KOPT-K1 (cell line): ENCODE measurements at regions not wholly inside any gene's neighbourhood (a gene's known extent, or its start where the extent isn't known, plus 50 kb on each side); places are given as distances from the start of the nearest gene placed in this dataset.

Experiments
- H3K27ac ChIP-seq: fragments of 200-600 bp; sonication (generic); 2 replicates; pipeline ENCODE4 v1.5.1; 2016; ENCODE audit warnings: antibody characterized with exemption, mild to moderate bottlenecking, low read depth, low read length; ENCODE audit not compliant: poor library complexity, severe bottlenecking
- H3K36me3 ChIP-seq: fragments of 200-600 bp; sonication (generic); 2 replicates; pipeline ENCODE4 v1.5.1; 2017; ENCODE audit warnings: antibody characterized with exemption, mild to moderate bottlenecking, low read length, moderate library complexity; ENCODE audit not compliant: insufficient read depth
- H3K9me3 ChIP-seq: fragments of 200-600 bp; sonication (generic); 2 replicates; pipeline ENCODE4 v1.5.1; 2017; ENCODE audit warnings: antibody characterized with exemption, low read length, mild to moderate bottlenecking; ENCODE audit not compliant: insufficient read depth, poor library complexity, severe bottlenecking

GRCh38 chr12:126480451-126480850 lies 1415.2 kb downstream of the AACS start:
- Histone ChIP-seq H3K9me3 (peaks cover 7% of the 10 kb centered on the region), H3K36me3 (no peaks in the 10 kb centered on the region), H3K27ac (no peak overlapping the region)

DNA sequence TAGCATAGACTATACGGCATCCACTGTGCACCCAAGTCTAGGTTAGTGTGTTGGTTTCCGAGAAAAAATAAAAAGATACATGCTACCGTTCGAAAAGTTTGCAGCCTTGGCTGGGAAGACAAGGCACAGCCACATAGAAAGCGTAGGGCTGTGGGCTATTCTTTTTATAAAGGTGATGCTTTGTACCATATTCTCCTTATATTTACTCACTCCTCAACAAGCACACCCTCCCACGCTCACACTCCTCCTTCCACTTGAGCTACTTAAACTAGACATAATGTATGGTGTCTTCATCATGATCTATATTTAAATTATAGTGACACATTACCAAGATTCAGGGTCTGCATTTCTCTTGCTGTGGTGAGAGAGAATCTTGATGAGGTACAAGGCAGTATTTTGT lies 1416.5 kb downstream of the AACS start:
- Histone ChIP-seq H3K27ac (no peak overlapping the region), H3K9me3 (peaks cover 3% of the 10 kb centered on the region), H3K36me3 (no peaks in the 10 kb centered on the region)

- Histone ChIP-seq H3K27ac (no peak overlapping the region), H3K9me3 (peaks cover 3% of the 10 kb centered on the region), H3K36me3 (no peaks in the 10 kb centered on the region)
Observed at GRCh38 chr12:126482238-126482889, 1417.1 kb downstream of the AACS start.

- Histone ChIP-seq H3K27ac (no peak overlapping the region), H3K36me3 (no peaks in the 10 kb centered on the region), H3K9me3 (peaks cover 3% of the 10 kb centered on the region)
Observed at GRCh38 chr12:126483145-126484068, 1418.2 kb downstream of the AACS start.

GRCh38 chr12:126487431-126487980 lies 1422.3 kb downstream of the AACS start:
- H3K27ac ChIP-seq = no peak overlapping the region
- H3K9me3 ChIP-seq = peaks cover 11% of the 10 kb centered on the region
- no peaks in the 10 kb centered on the region for H3K36me3 ChIP-seq

- Histone ChIP-seq H3K9me3 (peaks cover 11% of the 10 kb centered on the region), H3K36me3 (no peaks in the 10 kb centered on the region), H3K27ac (no peak overlapping the region)
Observed at GRCh38 chr12:126488806-126489205, 1423.6 kb downstream of the AACS start.

DNA sequence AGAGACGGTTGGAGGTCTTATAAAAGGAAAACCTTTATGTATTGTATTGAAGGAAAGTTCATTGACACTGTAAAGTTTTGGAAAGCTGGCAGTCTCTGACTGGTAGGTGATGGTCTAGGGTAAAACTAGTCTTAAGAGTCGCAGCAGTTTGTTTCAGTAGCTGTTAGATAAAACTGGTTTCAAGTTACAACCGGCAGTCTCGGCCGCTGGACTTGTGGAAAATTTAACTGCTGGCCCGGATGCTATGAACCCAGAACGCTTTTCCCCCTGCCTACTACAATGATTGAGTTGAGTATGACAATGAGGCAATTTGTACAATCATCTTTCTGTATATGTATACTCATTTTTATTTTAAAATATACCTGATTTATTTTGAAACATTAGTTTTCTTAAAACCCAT lies 1426.9 kb downstream of the AACS start:
- Histone ChIP-seq H3K27ac (no peak overlapping the region), H3K36me3 (no peaks in the 10 kb centered on the region), H3K9me3 (peaks cover 11% of the 10 kb centered on the region)

- Histone ChIP-seq H3K9me3 (peaks cover 11% of the 10 kb centered on the region), H3K27ac (no peak overlapping the region)
Observed at GRCh38 chr12:126493366-126494108, 1428.3 kb downstream of the AACS start.

GRCh38 chr12:126496201-126496600 lies 1431.0 kb downstream of the AACS start:
- no peak overlapping the region for H3K27ac ChIP-seq
- no peaks in the 10 kb centered on the region for H3K9me3 ChIP-seq
- no peaks in the 10 kb centered on the region for H3K36me3 ChIP-seq

More at GRCh38 chr12:126493366-126494108, 1428.3 kb downstream of the AACS start:
- H3K36me3 ChIP-seq = no peaks in the 10 kb centered on the region

DNA sequence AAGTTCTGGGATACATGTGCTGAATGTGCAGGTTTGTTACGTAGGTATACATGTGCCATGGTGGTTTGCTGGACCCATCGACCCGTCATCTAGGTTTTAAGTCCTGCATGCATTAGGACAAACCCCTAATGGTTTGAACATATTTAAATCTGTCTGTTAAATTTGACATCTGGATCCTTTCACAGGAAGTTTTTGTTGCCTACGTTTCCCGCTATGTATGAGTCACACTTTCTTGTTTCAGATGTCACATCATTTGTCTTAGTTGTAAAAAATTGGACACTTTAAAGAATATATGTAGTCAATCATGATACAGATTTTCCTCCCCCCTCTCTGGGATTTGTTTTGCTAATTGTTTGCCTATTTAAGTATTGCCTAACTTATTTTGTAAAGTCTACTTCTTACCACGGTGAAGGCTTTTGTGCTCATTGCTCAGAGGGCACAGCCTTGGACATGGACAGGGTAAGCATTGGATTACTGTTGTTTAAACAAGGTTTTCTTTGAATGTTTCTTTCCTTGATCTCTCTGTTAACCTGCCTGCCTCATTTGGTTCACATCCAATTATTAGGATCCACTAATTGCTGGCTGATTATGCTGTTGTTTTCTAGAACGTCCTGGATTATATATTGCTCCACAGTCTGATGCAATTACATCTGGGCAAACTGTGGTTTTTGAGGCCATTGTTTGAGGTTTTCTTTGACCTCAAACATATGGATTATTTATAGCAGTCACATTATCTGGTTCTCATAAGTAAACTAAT lies 1441.4 kb downstream of the AACS start:
- Histone ChIP-seq H3K36me3 (no peaks in the 10 kb centered on the region), H3K27ac (no peak overlapping the region), H3K9me3 (peaks cover 6% of the 10 kb centered on the region)

- Histone ChIP-seq H3K9me3 (peaks cover 6% of the 10 kb centered on the region), H3K27ac (no peak overlapping the region), H3K36me3 (no peaks in the 10 kb centered on the region)
Observed at GRCh38 chr12:126507231-126507630, 1442.0 kb downstream of the AACS start.

- H3K36me3 ChIP-seq = no peaks in the 10 kb centered on the region
- H3K9me3 ChIP-seq = peaks cover 6% of the 10 kb centered on the region
- no peak overlapping the region for H3K27ac ChIP-seq
Observed at GRCh38 chr12:126509572-126509971, 1444.3 kb downstream of the AACS start.

DNA sequence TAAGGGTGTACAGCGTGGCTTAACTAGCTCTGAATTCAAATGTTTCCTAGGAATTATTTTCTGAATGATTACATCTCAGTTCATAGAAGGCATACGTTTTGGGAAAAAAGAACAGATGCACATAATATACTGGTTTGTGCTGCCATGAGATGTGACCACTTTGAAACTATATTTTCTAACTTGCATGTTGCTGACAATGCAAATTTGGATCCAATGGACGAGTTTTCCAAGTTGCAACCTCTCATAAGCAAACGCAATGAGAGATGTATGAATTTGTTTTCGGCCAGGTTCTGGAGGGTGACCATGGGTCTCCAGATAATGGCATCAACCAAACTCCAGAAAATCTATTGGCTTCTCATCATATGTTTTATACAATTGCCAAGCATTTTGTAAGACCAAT lies 1445.4 kb downstream of the AACS start:
- Histone ChIP-seq H3K9me3 (peaks cover 6% of the 10 kb centered on the region), H3K36me3 (no peaks in the 10 kb centered on the region), H3K27ac (no peak overlapping the region)
